B cell (primary cell): ENCODE measurements at regions not wholly inside any gene's neighbourhood (a gene's known extent, or its start where the extent isn't known, plus 50 kb on each side); places are given as distances from the start of the nearest gene placed in this dataset.

ENCODE experiments used
- CTCF ChIP-seq: fragments of 200-600 bp; IDR thresholded peaks from one replicate; pipeline ENCODE4 v1.8.0; 2022; ENCODE audit warnings: antibody characterized with exemption, mild to moderate bottlenecking
- EZH2 ChIP-seq: IDR thresholded peaks from 2 replicates; pipeline ENCODE4 v1.6.1; 2012; ENCODE audit warnings: borderline replicate concordance, low read depth, mild to moderate bottlenecking, moderate library complexity, low read length; ENCODE audit not compliant: insufficient read depth, poor library complexity, severe bottlenecking

- no peak for TF ChIP-seq CTCF
- TF ChIP-seq EZH2 = no peak
These were observed 59.5 kb upstream of the PRPS1L1 start for GRCh38 chr7:18087026-18087686.
